Stimulated activated CD8-positive, alpha-beta memory T cell treated with anti-CD3 and anti-CD28 coated beads, Interleukin-12 subunit alpha, Interleukin-12 subunit beta, amount 100 ng/mL, for 1 hour (primary cell): ENCODE measurements at regions not wholly inside any gene's neighbourhood (a gene's known extent, or its start where the extent isn't known, plus 50 kb on each side); places are given as distances from the start of the nearest gene placed in this dataset.
A peak's percentile ranks its signal among the peaks of the same experiment; 100 is the strongest.
"Not testable (repeated sequence)": the region's sequence is repeated elsewhere in the genome, so short reads cannot be mapped to it uniquely, and the experiment has no call there.

Experiments used
- DNase-seq: peaks from one replicate; pipeline ENCODE4 v3.0.0-alpha.2; 2020; ENCODE audit warnings: low read depth

DNA sequence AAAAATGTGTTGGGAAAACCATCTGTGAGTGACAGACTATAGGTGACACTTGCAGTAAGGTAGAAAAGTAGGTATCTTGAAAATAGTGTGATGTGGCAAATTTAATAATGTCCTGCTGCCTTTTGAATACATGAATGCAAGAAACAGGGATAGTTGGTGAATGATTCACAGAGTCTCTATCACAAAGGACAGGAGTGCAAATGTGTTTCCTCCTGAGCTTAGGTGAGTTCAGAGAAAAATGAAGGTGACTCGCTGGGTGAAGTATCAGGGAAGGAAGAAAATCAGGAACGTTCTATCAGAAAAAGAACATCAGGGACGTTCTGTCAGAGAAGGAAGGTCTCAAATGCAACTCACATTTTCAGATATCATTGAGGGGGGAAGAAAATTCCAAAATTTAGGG is 557.8 kb upstream of the SLC35B3 start:
- DNase-seq: no peak

DNA sequence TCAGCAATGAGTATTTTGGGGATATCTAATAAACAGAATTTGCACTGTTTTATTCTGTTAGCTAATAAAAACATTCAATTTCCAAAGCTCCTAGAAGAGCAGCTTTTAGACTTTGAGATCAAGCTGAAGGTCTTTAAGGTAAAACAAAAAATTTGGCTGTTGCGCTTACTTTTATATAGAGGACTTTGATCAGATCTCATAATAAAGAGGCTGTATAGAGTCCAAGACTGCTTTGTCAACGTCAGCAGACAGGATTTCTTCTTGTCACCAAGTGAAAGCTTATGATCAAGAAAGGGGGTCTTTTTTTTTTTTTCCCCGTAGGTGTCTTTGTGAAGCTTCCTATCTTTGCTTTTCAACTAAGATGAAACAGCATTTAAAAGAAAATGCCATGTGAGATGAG is 556.5 kb upstream of the SLC35B3 start:
- DNase-seq: no peak

DNA sequence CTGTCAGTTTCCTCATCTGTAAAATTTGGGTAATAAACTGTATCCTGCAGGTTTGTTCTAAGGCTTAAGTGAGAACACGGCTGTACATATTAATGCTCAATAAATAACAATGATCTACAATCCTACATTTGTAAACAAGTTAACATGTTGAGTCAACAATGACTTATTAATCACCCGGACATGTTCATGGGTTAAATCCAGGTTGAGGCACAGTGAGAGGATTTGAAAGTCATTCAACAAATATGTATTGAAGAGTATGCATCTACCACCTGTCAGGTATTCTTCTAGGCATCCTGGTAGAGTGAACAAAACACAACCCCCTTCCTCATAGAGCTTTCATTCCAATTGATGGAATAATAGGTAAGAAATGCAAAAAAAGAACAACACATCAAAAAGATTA is 554.7 kb upstream of the SLC35B3 start:
- no peak for DNase-seq

DNA sequence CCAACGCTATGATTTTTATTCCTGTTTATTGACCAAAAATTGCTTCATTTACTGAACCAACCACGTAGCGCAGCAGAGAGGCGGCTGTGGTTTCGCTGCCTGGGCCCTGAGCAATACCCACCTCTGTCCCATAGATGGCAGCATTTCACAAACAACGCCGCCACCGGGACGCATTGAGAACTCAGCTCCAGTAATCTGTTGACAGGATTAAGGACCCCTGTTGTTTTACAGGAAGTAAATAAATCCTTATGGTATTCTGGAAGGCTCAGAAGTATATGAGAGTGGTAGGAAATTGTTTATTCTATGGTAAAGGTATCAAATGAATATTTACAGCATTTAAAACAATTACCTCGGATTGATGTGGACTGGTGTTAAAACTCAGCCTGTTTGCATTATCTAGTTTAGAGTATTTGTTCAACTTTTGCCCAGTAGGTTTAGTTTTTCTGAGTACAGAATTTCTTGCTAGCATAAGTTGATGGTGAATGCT is 547.9 kb upstream of the SLC35B3 start:
- peak; percentile 17 for DNase-seq

DNA sequence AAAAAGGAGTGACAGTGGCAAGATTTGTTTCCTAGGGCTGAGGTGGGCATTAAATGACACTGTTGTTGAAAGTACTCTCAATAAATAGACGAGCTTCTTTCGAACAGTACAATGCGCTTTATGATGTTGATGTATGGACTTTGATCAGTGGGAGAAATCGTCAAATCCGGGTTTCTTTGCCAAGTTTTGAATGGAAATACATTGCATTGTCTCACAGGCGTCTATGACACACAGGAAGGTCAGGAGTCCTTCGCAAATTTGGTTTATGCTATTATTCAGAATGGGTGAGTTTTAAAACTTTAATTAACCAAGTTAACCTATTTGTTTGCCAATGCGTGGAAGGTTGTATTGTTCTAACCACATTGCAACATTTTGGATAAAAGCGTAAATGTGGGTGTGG is 547.3 kb upstream of the SLC35B3 start:
- no peak for DNase-seq

DNA sequence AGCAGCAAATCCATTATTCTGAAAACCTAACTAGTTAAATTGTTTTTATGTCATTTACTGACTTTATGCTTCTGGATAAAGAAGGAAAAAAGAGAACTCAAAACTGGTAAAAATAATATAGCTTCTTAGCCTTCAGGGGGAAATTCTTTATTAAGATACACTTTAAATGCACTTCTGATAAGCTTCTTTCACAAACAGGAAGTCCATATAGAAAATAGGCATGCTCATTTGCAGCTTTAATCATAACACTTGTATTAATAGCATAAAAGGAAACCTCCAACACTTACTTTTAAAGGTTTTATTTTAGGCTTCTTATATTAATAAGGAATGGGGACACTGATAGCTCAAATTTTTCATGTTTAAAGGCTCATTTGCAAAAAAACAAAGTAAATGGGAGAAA is 538.0 kb upstream of the SLC35B3 start:
- DNase-seq: no peak

DNA sequence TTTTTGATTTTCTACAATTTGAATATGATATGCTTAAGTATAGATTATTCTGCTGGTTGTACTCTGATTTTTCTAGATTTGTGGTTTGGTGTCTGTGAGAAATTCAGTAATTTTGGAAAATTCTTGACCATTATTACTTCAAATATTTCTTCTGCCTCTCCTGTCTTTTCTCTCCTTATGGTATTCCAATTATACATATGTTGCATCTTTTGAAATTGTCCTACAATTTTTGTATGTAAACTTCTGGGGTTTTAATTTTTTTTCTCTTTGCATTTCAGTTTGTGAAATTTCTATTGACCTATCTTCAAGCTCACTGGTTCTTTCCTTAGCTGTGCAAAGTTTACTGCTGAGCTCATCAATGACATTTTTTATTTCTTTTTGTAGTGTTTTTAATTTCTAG is 534.4 kb upstream of the SLC35B3 start:
- DNase-seq: no peak

DNA sequence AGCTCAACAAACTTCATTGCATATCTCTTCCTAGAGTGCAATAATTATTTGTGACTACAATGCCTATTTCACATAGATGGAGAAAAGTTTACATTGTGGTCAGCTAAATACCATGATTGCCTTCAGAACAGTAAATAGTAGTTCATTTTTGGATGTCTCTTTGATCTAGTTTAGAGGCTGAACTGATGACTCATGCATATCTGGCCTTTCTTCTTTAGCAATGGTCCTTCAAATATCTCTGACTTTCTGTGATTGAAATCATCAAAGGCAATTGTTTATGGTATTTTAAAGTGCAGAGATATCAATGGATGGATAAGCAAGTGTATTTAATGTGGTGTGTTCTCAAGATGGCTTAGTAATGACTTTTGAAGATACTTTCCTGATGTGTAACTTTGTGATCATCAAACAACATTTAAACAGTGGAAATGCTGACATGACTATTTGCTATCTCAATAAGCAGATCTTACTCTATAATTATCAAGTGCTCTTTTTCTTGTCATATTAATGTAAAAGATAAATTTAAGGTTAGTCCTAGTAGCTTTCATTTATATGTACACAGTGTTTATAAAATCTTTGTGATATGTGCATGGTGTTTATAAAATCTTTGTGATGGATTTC is 523.7 kb upstream of the SLC35B3 start:
- DNase-seq: no peak

DNA sequence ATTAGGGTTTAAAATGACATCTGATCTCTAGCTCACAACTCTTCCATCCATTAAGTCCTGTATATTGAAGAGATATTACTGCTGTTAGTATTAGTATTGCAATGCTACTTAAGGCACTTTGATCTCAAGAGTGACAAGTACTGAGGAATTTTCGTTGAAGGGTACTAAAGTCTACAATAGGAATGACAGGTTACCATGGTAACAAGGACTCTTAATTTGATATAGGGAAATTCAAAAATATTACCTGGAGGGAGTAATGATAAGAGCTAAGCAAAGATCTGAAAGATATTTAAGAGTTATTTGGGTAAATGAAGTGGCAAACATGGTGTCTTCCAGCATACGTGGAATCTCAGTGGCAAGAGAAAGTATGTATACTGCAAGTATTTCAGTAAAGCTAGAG is 518.0 kb upstream of the SLC35B3 start:
- no peak for DNase-seq

DNA sequence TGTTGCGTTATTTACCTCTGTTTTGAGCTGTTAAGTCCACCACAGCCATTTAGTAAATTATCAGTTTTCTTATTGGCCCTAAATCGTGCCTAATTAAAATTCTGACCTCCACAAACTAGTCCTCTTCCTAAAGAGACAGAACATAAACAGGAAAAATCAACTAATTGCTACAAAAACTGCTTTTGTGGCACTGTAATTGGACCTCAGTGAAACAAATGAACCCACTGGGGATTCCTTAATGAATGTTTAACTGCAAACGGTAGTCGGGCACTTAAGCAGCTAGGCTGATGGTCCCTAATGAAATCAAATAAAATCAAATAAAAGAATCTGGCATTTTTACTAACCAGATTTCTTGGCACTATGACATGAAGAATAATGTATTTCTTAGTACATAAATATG is 513.4 kb upstream of the SLC35B3 start:
- DNase-seq: no peak

DNA sequence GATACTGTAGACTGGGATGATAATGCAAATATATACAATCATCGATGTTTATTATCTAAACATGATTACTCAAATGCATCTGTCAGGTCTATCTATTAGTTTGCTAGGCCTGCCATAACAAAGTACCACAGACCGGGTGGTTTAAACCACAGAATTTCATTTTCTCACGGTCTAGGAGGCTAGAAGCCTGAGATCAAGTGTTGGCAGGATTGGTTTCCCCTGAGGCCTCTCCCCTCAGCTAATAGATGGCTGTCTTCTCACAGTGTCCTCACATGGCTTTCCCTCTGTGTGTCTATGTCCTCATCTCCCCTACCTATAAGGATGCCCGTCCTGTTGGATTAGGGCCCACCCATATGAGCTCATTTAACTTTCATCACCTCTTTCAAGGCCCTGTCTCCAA is 512.6 kb upstream of the SLC35B3 start:
- DNase-seq: no peak

DNA sequence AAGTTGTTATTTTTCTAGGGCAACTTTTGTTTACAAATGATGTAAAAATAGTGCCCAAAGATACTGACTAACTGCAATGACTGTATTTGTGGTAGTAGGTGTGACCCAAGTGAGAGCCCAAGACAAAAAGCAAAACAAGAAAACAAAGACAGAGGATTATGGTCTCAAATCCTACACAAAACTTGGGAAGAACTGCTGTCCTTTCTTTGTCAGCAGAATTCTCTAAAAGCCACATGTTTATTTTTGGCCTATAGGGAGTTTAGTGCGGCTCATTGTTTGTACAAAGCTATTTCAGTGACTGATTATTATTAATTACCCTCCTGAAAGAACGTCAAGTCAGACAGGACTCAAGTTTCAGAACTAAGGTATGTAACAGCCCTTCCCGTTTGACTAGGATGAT is 509.2 kb upstream of the SLC35B3 start:
- DNase-seq: no peak

DNA sequence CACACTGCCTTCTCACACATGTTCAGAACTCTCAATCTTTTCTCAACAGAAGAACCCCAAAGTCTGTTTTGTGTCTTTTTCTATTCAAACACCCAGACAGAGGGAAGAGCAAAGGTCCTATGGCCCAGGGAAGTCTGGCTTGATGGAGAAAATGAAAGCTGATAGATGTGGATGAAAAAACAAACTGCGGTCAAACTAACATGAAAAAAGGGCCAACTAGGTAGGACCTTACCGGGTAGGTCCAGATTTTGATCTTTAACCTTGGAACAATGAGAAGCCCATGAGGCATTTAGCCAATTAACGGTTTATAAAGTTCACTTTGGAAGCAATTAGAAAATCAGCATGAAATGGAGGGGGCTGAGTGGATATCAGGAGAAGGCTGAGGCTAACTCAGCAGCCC is 507.7 kb upstream of the SLC35B3 start:
- DNase-seq: no peak

DNA sequence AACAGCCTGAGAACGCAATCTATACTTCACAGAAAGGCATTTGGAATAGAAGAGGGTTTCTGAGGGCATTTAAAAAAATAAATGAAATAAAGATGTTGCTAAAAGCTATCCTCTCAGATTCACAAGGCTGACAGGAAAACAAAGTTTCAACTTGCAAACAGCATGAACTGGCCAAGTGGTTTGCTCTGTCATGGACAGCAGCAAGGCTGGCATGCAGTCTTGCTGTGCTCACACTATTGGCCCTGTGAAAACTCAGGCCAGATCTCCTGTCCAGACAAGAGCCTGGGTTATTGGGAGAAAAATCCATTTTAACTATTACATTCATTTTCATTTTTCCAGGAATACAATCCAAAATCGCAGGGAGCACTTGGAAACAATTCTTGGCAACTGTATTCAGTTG is 506.2 kb upstream of the SLC35B3 start:
- DNase-seq: no peak

DNA sequence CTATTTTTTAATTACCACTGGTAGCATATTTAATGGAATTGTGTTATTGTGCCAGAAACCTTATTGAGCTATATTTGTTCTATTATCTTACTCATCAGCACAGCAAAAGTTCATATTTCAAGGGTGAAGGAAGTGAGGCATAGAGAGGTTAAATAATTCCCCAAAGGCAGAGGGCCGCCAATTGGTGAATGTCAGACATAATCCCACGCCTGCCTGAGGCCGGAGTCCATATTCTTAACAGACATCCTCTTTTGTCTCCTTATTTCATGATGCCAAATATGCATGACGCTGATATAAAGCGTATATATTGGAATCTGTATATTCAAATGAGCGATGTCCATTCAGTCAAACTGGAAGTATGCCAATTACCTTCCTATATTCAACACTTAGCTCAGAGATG is 505.0 kb upstream of the SLC35B3 start:
- DNase-seq: no peak

DNA sequence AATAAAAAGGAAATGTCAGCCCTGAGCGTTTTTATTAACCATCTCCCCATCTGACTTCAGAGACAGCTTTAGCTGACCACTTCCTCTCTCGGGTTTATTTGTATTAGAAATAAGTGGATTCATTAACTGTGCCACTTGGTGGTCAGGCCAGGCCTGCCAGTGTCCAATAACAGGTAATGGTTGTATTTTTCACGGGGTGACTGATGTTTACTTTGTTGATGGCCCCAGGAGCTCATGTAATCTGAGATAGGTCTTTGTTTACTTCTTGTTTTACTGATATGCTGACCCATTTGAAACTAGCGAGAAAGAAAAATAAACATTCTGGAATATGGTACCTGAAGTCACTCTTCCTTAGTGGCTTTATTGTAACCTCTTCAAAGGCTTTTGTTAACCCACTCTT is 504.3 kb upstream of the SLC35B3 start:
- no peak for DNase-seq

DNA sequence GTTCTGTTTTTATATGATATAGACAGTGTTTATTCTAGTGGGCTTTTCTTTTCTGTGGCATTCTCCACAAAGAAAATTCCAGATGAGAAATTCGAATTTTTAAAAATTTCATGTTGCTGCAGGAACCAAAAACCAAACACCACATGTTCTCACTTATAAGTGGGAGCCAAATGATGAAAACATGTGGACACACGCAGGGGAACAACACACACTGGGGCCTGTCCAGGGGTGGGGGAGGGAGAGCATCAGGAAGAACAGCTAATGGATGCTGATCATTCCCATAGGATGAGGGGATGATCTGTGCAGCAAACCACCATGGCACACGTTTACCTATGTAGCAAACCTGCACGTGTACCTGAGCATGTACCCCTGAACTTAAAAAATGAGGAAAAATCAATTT is 499.0 kb upstream of the SLC35B3 start:
- DNase-seq: no peak

DNA sequence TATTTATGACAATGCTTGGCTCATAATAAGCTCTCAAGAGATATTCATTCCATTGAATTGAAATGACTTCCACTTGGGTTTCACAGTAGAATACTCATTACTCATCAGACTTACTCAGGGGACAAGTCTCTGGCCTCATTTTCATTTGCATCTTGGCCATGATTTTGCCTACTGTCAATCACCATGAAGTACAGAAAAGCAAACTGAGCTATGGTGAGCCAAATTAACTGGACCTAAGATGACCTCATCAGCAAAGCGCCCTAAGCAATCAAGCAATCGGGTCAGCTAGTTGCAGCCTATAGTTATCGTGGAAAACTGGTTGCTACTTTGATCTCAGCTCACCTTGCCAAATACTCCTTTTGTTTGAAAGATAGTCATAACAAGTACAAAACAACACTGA is 494.7 kb upstream of the SLC35B3 start:
- DNase-seq: no peak

DNA sequence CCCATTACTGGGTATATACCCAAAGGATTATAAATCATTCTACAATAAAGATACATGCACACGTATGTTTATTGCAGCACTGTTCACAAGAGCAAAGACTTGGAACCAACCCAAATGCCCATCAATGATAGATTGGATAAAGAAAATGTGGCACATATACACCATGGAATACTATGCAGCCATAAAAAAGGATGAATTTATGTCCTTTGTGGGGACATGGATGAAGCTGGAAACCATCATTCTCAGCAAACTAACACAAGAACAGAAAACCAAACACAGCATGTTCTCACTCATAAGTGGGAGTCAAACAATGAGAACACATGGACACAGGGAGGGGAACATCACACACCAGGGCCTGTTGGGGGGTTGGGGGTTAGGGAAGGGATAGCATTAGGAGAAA is 484.9 kb upstream of the SLC35B3 start:
- DNase-seq: not testable (repeated sequence)

DNA sequence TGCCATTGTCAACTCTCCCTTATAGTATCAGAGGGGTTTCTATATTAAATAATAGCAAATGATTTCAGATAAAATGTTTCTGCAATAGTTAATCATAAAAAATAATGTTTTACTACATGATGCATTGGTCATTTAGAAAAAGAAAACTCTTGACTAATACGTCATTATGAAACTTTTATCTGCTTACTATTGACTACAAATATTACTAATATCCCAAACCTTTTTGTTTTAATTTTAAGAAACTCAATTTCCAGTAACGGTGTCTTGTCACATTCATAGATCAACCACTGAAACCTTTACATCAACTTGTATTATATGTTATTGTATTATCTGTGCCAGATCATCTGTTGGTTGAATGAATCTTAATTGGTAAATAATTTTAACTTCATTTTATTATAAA is 482.9 kb upstream of the SLC35B3 start:
- no peak for DNase-seq

DNA sequence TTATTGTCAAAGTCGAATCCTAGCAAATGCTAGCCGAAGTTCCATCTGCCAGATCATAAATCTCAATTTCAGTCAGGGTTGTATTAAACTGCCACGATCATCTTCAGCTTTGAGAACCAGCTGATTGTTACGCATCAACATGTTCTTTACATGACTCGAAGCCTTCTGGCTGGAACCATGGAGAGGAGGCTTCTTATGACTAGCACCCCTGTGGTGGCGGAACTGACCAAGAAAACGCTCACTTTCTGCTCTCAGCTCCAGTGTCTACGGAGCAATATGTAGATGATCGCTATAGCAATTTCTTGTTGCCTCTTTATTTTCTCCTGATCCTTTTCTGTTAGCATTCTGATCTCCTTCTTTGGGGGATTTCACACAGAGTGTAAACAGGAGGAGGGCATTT is 479.4 kb upstream of the SLC35B3 start:
- no peak for DNase-seq

DNA sequence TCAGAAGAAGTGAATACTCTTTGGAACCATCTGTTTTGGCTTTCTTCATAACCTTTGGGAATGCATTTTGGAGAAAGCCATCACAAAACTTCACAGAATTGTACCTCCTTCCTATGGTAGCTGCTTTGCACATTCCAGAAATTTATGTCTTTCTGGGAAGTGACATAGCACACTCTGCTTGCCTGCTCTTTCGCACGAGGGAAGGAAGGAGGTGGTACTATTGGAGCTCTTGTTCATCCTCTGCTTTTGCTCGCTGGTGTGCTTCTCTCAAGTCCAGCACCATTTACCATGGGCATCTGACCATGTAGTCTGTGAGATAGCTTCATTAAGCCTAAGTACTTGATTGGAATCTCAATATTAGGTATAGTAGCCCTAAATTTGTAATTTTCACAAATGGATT is 473.3 kb upstream of the SLC35B3 start:
- DNase-seq: no peak

DNA sequence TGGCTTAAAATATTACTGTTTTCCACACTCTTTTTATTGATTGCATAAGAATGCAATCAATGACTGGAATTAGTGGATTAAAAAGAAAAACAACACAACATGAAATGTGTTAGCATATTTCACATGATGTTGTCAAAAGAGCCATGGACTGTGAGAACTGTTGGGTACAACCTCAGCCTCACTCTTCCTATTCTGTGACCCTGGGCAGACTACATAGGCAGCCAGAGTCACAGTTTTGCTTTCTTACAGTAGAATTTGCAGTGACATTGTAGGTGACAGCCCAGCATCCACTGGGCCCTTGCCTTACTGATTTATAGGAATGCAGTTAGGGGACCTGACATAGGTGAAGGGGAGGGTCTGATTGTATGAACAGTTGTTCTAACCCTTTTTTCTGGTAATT is 471.4 kb upstream of the SLC35B3 start:
- DNase-seq: no peak

DNA sequence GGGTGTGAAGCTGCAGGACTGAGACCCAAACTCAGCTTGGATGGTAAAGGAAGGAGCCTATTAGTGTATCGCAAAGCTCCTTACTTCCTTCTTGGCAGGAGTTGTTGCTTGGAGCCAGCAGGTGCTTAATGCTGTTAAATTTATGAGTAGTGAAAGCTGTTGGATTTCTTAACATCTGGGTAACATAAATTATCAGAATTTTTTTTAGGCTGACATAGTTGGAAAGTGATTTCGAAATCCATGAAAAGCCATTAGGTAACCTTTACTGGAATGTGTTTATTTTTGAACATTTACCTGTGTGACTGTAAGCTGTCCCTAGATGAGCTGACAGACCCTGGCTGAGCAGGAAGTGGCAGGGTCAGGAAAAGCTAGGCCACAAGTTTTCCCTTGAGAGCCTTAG is 470.4 kb upstream of the SLC35B3 start:
- DNase-seq: no peak

DNA sequence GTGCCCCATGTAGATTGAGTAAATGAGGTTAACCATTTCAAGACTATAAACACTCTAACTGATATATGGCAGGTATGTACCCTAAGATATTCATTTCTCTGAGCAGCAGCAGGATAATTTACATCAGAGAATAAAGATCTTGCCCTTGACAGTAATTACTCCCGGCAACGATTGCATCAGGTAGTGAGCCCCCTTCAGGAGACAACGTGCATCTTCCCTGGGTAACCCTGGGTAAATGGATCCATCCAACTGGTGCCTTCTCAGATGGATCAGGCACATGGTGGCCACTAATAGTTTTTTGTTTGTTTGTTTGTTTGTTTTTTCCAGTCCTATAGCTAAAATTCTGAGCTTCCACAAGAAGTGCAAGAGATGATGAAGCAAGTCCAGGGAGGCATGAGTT is 469.4 kb upstream of the SLC35B3 start:
- DNase-seq: no peak
